GM19455 (cell line): ENCODE measurements at regions not wholly inside any gene's neighbourhood (a gene's known extent, or its start where the extent isn't known, plus 50 kb on each side); places are given as distances from the start of the nearest gene placed in this dataset.

Experiments
- ATAC-seq: cut with Tn5 transposase; IDR thresholded peaks from one replicate; pipeline ENCODE4 v1.9.1; 2021; ENCODE audit not compliant: unreplicated experiment

DNA sequence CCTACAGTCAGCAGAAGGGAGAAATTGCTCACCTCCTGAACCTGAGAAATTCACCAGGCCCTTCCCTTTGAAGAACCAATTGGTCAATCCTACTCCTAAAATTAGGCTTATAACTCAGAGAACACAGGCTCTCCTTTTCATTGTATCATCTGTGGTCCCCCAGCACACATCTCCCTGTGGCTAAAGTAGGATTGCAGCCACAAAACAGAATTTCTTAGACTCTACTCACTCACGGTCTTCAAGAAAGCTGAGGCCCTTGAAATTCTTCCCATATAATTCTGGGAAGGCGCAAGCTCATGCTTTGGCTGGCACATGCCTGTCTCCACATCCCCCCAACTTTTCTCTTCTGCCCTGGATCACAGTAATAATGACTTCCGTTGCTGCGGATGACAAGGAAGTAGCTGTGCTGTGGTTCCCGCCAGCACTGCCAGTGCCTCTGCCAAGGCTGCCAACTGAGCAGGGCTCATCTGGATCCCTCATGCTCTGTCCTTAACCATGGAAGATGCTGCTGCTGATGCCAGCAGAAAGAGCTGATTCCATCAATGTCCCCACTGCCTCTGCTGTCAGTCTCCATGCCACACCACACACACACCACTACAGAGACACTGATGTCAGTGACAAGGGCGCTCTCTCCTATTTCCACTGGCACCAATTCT is 200.6 kb upstream of the POU2AF2 start:
- no peak for ATAC-seq

- no peak for ATAC-seq
Measured at GRCh38 chr11:111039982-111040381, 205.5 kb upstream of the POU2AF2 start.

DNA sequence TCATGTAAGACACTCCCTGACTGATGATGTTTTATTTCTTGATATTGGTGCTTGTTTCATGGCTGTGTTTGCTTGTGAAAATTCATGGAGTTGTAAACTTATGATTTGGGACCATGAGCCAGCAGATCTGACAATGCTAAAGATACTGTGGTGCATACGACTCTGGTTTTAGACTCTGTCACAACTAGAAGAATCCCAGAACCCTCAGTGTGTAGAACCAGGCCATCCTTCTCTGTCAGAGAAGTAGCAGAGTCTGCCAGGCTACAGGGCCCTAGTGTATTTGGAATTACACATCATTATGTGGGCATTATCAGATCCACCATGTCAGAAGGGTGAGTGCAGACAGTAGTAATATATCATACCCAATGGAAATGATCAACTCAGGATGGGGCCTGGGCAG is 209.8 kb upstream of the POU2AF2 start:
- no peak for ATAC-seq

DNA sequence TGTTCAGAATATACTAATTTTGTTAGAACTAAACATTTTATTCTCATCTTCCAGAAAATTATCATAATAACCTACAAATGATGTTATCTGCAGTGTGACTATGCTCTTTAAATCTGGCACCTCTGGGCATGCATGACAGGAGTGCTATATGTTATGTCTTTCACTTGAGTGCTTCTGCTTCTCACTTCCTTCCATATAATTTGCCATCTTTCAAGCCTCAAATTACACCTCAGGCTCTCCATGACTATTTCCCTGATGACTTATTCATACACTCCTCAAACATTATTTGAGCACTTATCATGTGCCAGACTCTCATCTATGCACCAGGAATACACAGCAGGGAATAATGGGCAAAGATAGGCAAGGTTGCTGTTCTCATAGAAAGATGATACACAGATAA is 219.3 kb upstream of the POU2AF2 start:
- no peak for ATAC-seq

GRCh38 chr11:111021131-111021530 is 224.4 kb upstream of the POU2AF2 start:
- ATAC-seq, result no peak

GRCh38 chr11:111019871-111020670 is 225.5 kb upstream of the POU2AF2 start:
- no peak for ATAC-seq

DNA sequence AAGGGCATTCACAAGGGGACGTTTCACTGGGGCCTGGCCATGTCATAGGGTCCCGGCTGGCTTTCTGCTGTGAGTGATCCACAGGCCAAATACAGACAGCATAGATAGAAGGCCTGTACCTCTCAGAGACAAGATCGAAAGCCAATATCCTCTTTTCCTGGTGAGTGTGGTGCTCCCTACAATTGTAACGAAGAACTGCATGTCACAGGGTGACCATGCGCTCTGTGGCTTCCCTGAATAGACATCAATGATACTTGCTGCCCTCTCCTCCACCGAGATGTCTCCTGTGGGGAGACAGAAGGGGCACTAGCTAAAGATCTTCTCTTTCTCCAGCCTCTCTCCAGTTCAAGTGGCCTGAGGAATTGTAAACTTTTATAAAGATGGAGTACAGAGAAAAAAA is 226.1 kb upstream of the POU2AF2 start:
- ATAC-seq, result no peak

DNA sequence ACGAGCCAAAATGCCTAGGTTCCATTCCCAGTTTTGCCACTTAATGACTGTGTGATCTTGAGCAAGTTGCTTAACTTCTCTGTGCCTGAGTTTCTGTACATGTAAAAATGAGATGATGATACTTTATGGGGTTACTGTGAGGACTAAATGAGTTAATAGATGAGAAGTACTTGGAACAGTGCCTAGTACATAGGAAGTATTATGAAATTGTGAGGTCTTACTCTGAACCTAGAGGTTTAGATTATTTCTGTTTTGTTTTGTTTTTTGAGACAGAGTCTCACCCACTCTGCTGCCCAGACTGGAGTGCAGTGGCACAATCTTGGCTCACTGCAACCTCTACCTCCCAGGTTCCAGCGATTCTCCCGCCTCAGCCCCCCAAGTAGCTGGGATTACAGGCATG is 227.0 kb upstream of the POU2AF2 start:
- no peak for ATAC-seq

GRCh38 chr11:111012491-111012890 is 233.0 kb upstream of the POU2AF2 start:
- no peak for ATAC-seq

GRCh38 chr11:111011275-111011594 is 234.3 kb upstream of the POU2AF2 start:
- ATAC-seq, result no peak

DNA sequence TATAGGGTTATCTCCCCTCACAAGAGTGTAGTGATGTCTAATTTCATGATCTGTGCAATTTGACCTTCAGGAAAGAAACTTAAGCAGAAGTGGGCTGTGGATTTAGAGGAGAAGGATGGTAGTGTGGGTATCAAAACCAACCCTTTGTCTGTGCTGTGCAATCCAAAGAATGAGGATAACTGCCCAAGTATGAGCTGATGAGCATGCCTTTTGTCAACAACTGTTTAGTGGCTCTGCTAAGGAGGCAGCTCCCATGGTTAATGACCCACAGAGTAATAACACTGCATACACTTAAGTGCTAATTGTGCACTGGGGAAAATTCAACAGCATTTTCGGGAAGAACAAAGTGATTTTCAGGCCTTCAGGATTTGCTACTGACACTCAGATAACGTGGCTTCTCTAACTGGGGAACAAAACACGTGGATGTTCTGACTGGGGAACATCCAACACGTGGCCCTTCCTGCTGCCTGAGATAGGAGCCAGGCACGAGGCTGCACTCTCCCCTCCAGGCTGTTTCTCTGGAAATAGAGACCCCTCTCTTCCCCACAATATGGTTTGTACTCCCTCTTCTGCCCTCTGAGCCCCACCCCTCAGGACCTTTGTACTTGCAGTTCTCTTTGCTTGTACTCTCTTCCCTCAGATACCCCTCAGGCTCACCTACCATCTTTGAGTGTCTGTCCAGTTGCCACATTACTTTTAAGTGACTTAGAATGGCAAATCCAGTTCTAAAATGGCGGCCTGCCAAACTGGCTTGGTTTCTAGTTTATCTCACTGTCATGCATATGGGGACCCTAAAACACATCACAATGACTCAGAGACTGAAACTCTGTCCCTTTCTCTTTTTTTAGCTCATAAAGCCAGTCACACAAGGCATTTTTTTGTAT is 234.9 kb upstream of the POU2AF2 start:
- no peak for ATAC-seq

GRCh38 chr11:111006227-111006626 is 239.3 kb upstream of the POU2AF2 start:
- no peak for ATAC-seq

DNA sequence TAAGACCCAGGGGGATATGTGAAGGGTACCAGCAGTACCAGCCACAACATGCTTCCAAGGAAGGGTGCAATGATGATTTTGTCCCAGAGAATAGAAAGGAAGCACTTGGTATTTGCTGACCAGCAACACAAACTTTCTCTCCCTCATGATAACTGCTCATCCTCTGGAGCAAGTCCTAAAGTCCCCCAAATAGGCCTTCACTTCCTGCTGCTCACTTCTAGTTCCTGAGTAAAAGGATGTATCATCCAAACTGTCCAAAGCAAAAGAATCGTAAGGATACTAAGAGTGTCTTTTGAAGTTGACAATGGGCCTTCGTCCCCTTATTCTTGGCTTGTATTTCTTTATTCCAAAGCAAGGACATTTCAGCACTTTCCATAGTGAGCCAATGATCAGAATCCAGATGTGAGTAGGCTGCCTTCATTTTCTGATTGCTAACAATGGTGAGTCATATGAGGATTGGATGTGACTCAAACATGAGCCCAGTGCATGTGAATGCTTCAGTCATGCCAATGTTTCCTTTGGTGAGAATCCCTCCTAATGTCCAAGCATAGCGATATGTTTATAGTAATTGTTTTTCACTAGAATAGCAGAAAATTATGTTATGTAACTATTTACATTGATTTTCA is 243.4 kb upstream of the POU2AF2 start:
- ATAC-seq, result no peak

DNA sequence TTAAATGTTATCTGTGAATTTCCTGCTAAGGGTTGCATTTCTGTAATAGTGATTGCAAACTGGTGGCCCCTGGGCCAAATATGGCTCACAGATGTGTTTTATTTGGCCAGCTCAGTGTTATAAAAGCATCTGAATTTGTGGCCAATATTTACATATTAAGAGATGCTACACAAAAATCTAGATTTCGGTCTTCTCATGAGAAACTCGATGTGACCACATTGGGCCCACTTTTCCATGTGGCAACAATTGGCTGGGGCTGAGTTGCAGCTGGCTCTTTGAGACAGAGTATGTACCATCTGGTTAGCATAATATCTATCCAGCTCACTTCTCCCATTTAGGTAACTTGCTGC is 244.5 kb upstream of the POU2AF2 start:
- ATAC-seq, result no peak

- no peak for ATAC-seq
Measured at GRCh38 chr11:111000400-111001080, 245.0 kb upstream of the POU2AF2 start.

GRCh38 chr11:110992481-110992880 is 253.0 kb upstream of the POU2AF2 start:
- no peak for ATAC-seq

DNA sequence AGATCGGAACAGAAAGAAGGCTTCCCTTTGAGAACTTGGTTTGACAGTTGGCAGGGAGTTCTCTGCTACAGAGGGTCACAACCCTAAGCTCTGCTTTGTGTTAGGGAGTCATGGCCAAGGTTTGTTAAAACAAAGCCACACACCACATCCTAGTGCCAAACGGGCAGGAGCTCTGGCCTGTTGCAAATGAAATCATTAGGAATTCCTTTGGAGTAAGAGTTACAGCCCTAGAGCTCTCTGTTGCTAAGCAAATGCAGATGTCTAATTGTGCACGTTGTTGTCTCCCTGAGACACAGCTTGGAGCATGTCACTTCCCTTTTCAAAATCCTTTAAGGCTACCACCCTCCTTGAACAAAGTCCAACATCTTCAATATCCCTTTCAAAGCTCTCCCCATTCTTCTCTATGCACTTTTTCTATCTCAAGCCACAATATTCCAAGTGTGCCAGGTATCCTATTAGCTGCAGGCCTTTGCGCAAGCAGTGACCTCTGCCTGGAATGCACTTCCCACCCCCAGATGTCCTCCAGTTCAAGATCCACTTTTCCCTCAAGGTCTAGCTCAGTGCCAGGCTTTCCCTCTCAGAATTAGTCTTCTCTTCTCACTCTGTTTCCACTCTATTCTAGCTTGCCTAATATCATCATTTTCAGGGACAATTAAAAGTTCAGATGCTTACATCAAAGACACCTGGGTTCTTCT is 253.7 kb upstream of the POU2AF2 start:
- no peak for ATAC-seq

GRCh38 chr11:110990311-110990710 is 255.2 kb upstream of the POU2AF2 start:
- ATAC-seq, result no peak

- ATAC-seq, result no peak
Measured at GRCh38 chr11:110989428-110990133, 255.9 kb upstream of the POU2AF2 start.

DNA sequence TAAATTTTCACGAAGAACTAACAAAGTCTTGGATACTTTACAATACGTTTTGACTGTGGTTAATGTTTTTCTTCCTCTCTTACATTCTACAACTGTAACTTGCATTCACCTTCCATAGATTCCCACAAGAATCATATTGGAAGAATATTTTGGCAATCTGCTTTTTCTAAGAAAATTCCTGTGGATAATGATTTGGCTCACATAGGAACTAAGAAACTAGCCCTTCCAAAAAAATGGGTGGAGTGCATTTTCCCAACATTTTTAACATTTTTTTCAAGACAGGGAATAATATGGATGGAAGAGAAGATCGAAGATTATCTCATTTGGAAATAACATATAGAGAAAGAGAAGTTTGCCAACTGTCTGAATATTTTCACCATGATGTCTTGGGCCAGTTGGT is 256.9 kb upstream of the POU2AF2 start:
- no peak for ATAC-seq
